ENCODE measurements at regions not wholly inside any gene's neighbourhood (a gene's known extent, or its start where the extent isn't known, plus 50 kb on each side); places are given as distances from the start of the nearest gene placed in this dataset.

DNA sequence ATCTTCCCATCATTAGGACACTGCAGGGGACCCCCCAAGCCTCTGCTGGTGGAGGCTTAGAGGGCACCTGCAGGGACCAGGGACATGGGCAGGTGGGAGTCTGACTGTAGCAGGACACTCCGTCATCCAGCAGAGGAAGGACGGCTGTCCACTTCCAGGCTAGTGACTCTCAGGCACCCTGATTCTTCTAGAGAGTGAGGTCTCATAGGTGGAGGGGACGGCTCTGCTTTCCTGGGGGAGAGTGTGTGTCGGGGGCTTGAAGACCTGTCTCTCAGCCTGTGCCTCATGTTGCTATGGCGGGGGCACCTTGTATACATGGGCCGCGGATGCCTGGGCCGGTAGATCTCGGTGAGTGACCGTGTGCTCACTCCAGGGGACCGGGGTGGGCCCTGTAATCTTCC is 1116.6 kb downstream of the BRD1 start:
- TF ChIP-seq, protein P1, sequence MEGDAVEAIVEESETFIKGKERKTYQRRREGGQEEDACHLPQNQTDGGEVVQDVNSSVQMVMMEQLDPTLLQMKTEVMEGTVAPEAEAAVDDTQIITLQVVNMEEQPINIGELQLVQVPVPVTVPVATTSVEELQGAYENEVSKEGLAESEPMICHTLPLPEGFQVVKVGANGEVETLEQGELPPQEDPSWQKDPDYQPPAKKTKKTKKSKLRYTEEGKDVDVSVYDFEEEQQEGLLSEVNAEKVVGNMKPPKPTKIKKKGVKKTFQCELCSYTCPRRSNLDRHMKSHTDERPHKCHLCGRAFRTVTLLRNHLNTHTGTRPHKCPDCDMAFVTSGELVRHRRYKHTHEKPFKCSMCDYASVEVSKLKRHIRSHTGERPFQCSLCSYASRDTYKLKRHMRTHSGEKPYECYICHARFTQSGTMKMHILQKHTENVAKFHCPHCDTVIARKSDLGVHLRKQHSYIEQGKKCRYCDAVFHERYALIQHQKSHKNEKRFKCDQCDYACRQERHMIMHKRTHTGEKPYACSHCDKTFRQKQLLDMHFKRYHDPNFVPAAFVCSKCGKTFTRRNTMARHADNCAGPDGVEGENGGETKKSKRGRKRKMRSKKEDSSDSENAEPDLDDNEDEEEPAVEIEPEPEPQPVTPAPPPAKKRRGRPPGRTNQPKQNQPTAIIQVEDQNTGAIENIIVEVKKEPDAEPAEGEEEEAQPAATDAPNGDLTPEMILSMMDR (IDR thresholded peaks at IDR 0.05), result no peak
- TF ChIP-seq ZFX (IDR thresholded peaks at IDR 0.05; ENCODE audit: borderline replicate concordance), result no peak
- H3K27ac ChIP-seq, result no peak overlapping the region

DNA sequence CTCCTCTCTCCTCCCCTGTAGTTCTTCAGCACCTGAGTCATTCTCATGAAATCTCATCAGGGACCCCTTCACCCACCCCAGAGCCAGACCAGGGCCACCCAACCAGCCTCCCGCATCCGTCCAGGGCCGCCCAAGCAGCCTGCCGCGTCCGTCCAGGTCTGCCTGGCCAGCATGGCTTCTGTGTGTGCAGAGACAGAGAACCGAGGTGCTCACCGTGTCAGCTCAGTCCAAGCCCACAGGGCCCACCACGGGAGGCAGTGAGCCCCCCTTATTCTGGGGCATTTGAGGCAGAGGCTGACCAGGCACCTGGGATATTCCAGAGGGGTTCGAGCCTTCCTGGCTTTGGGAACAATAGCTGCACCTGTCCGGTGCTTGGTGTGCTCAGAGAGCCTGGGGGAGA is 1117.3 kb downstream of the BRD1 start:
- TF ChIP-seq, protein P1 (IDR thresholded peaks at IDR 0.05), result no peak
- no peak for TF ChIP-seq ZFX (IDR thresholded peaks at IDR 0.05; ENCODE audit: borderline replicate concordance)
- H3K27ac ChIP-seq, result no peak overlapping the region

DNA sequence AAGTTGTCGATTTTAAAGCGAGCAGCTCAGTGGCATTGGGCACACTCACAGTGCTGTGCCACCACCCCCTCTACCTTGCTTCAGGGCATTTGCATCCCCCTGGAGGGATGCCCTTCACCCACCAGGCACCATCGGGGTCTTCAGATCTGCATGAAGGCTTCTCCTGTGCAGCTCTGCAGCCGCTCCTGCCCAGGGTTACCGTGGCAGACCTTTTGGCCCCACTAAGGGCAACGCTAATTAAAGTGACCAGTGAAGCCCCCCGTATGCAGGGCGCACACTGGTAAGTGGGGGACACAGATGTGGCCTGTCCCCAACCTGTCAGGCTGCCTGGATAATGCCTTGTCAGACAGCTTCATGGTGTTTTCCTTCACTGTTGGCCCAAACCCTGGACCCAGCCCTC is 1117.7 kb downstream of the BRD1 start:
- TF ChIP-seq, protein P1 (IDR thresholded peaks at IDR 0.05), result no peak
- no peak for TF ChIP-seq ZFX (IDR thresholded peaks at IDR 0.05; ENCODE audit: borderline replicate concordance)

DNA sequence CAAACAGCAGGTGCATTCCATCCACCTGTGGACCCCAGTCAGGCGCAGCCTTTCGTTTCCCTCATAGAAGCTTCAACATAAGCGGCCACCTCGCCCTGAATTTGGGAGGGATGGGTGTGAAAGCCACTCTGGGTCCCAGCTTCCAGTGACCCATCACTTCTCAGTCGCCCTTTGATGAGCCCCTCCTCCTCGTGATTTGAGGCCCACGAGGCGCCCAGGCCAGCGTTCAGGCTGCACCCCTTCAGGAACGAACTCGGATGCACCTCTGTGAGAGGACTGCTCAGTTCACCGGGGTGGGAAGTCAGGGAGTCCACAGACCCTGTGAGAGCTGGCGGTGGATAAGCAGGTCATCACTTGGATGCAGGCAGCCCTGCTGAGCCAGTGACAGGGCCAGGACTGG is 1118.2 kb downstream of the BRD1 start:
- TF ChIP-seq, protein P1 (IDR thresholded peaks at IDR 0.05), result no peak
- no peak for TF ChIP-seq ZFX (IDR thresholded peaks at IDR 0.05; ENCODE audit: borderline replicate concordance)
- no peak overlapping the region for H3K27ac ChIP-seq

More for the DNA sequence above, 1117.7 kb downstream of the BRD1 start:
- H3K27ac ChIP-seq, result no peak overlapping the region

DNA sequence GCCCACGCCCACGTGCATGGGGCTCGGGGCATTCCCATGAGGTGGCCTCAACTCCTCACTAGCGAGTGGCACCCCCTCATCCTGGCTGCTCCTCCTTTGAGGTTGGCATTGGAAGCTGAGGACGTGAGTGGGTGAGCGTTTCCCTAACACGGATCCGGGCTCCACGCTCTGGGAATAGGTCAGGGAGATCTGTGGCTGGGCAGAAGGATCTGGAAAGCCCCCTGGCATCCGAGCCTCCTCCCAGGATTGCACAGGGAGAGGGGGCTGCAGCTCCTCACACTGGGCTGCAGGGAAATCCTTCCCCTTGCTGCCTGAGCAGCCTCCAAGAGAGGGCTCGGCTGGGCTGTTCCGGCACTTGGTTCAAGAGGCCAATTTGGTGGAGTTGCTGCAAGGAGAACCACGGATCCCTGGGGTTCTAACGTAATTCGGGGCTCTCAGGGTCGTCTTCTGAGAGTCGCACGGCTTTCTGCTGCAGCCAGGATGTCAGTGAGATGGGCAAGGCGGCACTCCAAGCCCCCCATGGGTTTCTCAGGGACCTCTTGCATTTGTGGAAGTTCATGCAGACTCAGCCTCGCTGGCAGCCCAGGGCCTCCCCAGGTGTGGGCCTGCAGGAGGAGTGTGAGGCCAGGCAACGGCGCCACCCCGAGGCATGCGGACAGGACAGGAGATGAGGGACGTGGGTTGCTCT is 1119.0 kb downstream of the BRD1 start:
- no peak for TF ChIP-seq ZFX (IDR thresholded peaks at IDR 0.05; ENCODE audit: borderline replicate concordance)
- TF ChIP-seq, protein P1 (IDR thresholded peaks at IDR 0.05), result no peak
- no peak overlapping the region for H3K27ac ChIP-seq

DNA sequence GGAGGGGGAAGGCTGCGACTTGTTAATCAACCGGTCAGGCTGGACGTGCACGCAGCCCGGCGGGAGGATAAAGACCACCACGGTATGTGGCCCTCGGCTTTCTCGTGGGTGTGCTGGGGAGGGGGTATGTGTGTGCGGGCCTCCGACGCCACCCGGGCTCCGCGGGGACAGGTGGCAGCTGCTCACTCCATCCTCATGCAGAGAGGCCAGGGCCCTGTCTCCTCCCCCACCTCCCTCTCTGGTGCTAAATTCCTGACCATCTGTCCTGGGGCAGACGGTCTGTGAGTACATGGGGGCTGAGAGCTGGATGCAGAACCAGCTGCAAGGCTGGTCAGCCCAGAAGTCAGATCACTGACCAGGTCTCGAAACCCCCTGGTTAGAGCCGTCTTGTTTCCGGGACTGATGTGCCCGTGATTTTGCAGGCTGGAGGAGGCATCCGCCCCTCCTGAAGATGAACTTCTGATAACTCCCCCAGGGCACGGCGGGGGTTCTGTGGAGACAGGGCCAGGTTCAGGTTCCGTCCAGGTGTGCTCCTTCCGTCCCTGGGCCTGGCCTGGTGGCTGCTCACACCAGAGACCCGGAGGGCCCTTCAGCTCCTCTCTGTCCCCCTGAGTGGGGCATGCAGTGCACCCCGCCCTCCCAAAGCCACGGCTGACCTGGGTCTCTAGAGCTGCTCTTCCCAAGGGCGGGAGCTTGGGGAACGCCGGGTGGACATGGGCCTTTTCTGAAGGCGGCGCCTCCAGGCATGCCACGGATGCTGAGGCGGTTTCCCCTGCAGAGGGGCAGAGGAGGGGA is 1119.7 kb downstream of the BRD1 start:
- TF ChIP-seq, protein P1 (IDR thresholded peaks at IDR 0.05), result no peak
- TF ChIP-seq ZFX (IDR thresholded peaks at IDR 0.05; ENCODE audit: borderline replicate concordance), result no peak
- H3K27ac ChIP-seq, result no peak overlapping the region
